ENCODE measurements at regions not wholly inside any gene's neighbourhood (a gene's known extent, or its start where the extent isn't known, plus 50 kb on each side); places are given as distances from the start of the nearest gene placed in this dataset.

GRCh38 chr13:111875915-111876314 lies 191.0 kb upstream of the SOX1 start:
- H3K27me3 ChIP-seq (replicated peaks in 1 of 4; ENCODE audit: control insufficient read depth in 3 of 4, extremely low read depth in 1 of 4, insufficient read depth in 3 of 4, low read length in 3 of 4), result no peaks in the 10 kb centered on the region
- no peak for FAIRE-seq

More at GRCh38 chr13:111875915-111876314, 191.0 kb upstream of the SOX1 start:
- H4K5ac ChIP-seq (ENCODE audit: insufficient read length, low read depth, low read length), result no peak overlapping the region
- H2AFZ ChIP-seq (ENCODE audit: low read length), result no peak overlapping the region
- H3K36me3 ChIP-seq (ENCODE audit: control insufficient read depth in 2 of 4, insufficient read depth in 4 of 4, low read length in 3 of 4), result no peaks in the 10 kb centered on the region
- no peak overlapping the region for H3K14ac ChIP-seq (ENCODE audit: insufficient read length)
- no peak overlapping the region for H3K4ac ChIP-seq (replicated peaks; ENCODE audit: insufficient read length, low read depth, low read length)
- H4K91ac ChIP-seq (replicated peaks; ENCODE audit: insufficient read length, low read length), result peak overlapping the region; percentile 26
- no peak overlapping the region for H2BK15ac ChIP-seq (ENCODE audit: low read length)
- ChIA-PET CTCF (ENCODE audit: partially characterized antibody) (no interaction called here), POLR2A (ENCODE audit: partially characterized antibody) (no interaction called here)
- no peaks in the 10 kb centered on the region for H3K79me1 ChIP-seq (ENCODE audit: low read depth, low read length)
- H2BK20ac ChIP-seq (ENCODE audit: low read length), result no peak overlapping the region
- no peaks in the 10 kb centered on the region for H3K79me2 ChIP-seq (ENCODE audit: control insufficient read depth in 1 of 2, insufficient read depth in 2 of 2, low read length in 2 of 2)
- H2BK12ac ChIP-seq (ENCODE audit: low read depth, low read length), result no peak overlapping the region
- H3K9ac ChIP-seq (replicated peaks in 1 of 4; ENCODE audit: extremely low read depth in 1 of 4, low read depth in 3 of 4, low read length in 3 of 4), result no peak overlapping the region; a peak in 1 of 7 replicates
- no peaks in the 10 kb centered on the region for H4K20me1 ChIP-seq (replicated peaks in 1 of 2; ENCODE audit: control insufficient read depth in 1 of 2, insufficient read depth in 2 of 2, low read length in 2 of 2)
- TF ChIP-seq POLR2A (IDR thresholded peaks at IDR 0.05; ENCODE audit: control extremely low read depth in 1 of 2, low read depth in 2 of 2, low read length in 2 of 2) (no peak), CBX5 (IDR thresholded peaks at IDR 0.05; ENCODE audit: low read depth, low read length) (no peak), SP4 (IDR thresholded peaks at IDR 0.05; ENCODE audit: low read length) (no peak), CHD2 (IDR thresholded peaks at IDR 0.05; ENCODE audit: low read length) (no peak), ASH2L (IDR thresholded peaks at IDR 0.05; ENCODE audit: low read length) (no peak), YY1 (IDR thresholded peaks at IDR 0.05; ENCODE audit: low read depth, low read length) (no peak), TEAD4 (IDR thresholded peaks at IDR 0.05; ENCODE audit: low read depth, low read length) (no peak), CBX8 (IDR thresholded peaks at IDR 0.05; ENCODE audit: borderline replicate concordance, low read depth, low read length) (no peak), GABPA (IDR thresholded peaks at IDR 0.05; ENCODE audit: borderline replicate concordance, insufficient read depth, low read length) (no peak), JUN (IDR thresholded peaks at IDR 0.05; ENCODE audit: low read depth, low read length) (no peak), SUZ12 (IDR thresholded peaks at IDR 0.05; ENCODE audit: low read length) (no peak), BCL11A (IDR thresholded peaks at IDR 0.05; ENCODE audit: low read depth in 2 of 2, low read length in 2 of 2) (no peak), SP1 (IDR thresholded peaks at IDR 0.05; ENCODE audit: low read depth, low read length) (no peak), CREB1 (IDR thresholded peaks at IDR 0.05) (no peak), SP2 (IDR thresholded peaks at IDR 0.05; ENCODE audit: low read length) (no peak), NRF1 (IDR thresholded peaks at IDR 0.05; ENCODE audit: low read depth, low read length) (no peak), RFX5 (IDR thresholded peaks at IDR 0.05; ENCODE audit: borderline replicate concordance, low read depth, low read length) (no peak)
- H2BK5ac ChIP-seq (ENCODE audit: low read depth, low read length), result no peak overlapping the region
- peak overlapping the region; percentile 65 for H2BK120ac ChIP-seq (replicated peaks; ENCODE audit: low read depth, low read length)
- WGBS, 2 experiments (ENCODE audit: extremely low coverage in 1 of 2, insufficient coverage in 1 of 2, insufficient read length in 1 of 2, insufficient replicate concordance in 2 of 2, low coverage in 1 of 2, low lambda C conversion rate in 2 of 2, missing lambda C conversion rate in 1 of 2), result 91% methylated on average over 7 of the region's 7 CpGs; no CpG with 5 or more reads in 1 of the 2 experiments
- H3K4me2 ChIP-seq (ENCODE audit: insufficient read depth in 1 of 2, low read depth in 2 of 2, low read length in 2 of 2), result no peak overlapping the region
- no peak overlapping the region for H3K18ac ChIP-seq (ENCODE audit: extremely low read depth, low read length)
- H3K4me3 ChIP-seq (ENCODE audit: extremely low read depth in 1 of 4, insufficient read depth in 2 of 4, low read depth in 3 of 4, low read length in 4 of 4), result no peak overlapping the region
- H3K9me3 ChIP-seq (ENCODE audit: insufficient read depth in 2 of 2, low read depth in 1 of 2, low read length in 1 of 2), result no peaks in the 10 kb centered on the region
- peak in 1 of 2 experiments; percentile 28 for DNase-seq (ENCODE audit: low read depth in 1 of 2, low spot score in 2 of 2)
- no peak overlapping the region for H3K23ac ChIP-seq (ENCODE audit: insufficient read length)
- H3K23me2 ChIP-seq (ENCODE audit: low read depth, low read length), result no peaks in the 10 kb centered on the region
- H2AK5ac ChIP-seq (ENCODE audit: low read depth, low read length), result no peak overlapping the region
- H4K8ac ChIP-seq (ENCODE audit: extremely low read depth, insufficient read depth, low read length), result no peak overlapping the region
- no peak overlapping the region for H3K56ac ChIP-seq (replicated peaks; ENCODE audit: insufficient read length, low read depth, low read length)
- H3K4me1 ChIP-seq (replicated peaks in 1 of 4; ENCODE audit: control insufficient read depth in 3 of 4, insufficient read depth in 4 of 4, low read length in 3 of 4), result no peaks in the 10 kb centered on the region; a peak in 1 of 7 replicates
- H3K27ac ChIP-seq (ENCODE audit: low read depth, low read length), result no peak overlapping the region
